Neural progenitor cell (in vitro differentiated cells): ENCODE measurements at regions not wholly inside any gene's neighbourhood (a gene's known extent, or its start where the extent isn't known, plus 50 kb on each side); places are given as distances from the start of the nearest gene placed in this dataset.

ENCODE experiments used
- DNase-seq: peaks from one replicate; pipeline ENCODE4 v3.0.0-alpha.2; 2016; ENCODE audit warnings: low spot score
- H2AFZ ChIP-seq: fragments of 200-600 bp; sonication (generic); replicated peaks from 2 replicates; pipeline ENCODE4 v1.6.1; 2016; ENCODE audit warnings: antibody characterized with exemption
- H3F3A ChIP-seq: fragments of 200-600 bp; sonication (generic); 2 replicates; pipeline ENCODE4 v1.6.1; 2016; ENCODE audit warnings: antibody characterized with exemption, low read depth
- H3K27ac ChIP-seq: fragments of 200-600 bp; sonication (generic); 2 replicates; pipeline ENCODE4 v1.5.1; 2016; ENCODE audit warnings: mild to moderate bottlenecking
- H3K27me3 ChIP-seq: fragments of 200-600 bp; sonication (generic); 2 replicates; pipeline ENCODE4 v1.6.1; 2016; ENCODE audit warnings: mild to moderate bottlenecking, moderate library complexity
- H3K36me3 ChIP-seq: fragments of 200-600 bp; sonication (generic); 2 replicates; pipeline ENCODE4 v1.5.1; 2016
- H3K4me1 ChIP-seq: fragments of 200-600 bp; sonication (generic); 2 replicates; pipeline ENCODE4 v1.6.1; 2016; ENCODE audit warnings: mixed run types
- H3K4me2 ChIP-seq: fragments of 200-600 bp; sonication (generic); 2 replicates; pipeline ENCODE4 v1.6.1; 2016
- H3K4me3 ChIP-seq: fragments of 200-600 bp; sonication (generic); 2 replicates; pipeline ENCODE4 v1.5.1; 2016
- H3K79me2 ChIP-seq: fragments of 200-600 bp; sonication (generic); 2 replicates; pipeline ENCODE4 v1.6.1; 2016; ENCODE audit warnings: low read depth
- H3K9ac ChIP-seq: fragments of 200-600 bp; sonication (generic); 2 replicates; pipeline ENCODE4 v1.6.1; 2016
- H3K9me3 ChIP-seq: fragments of 200-600 bp; sonication (generic); 2 replicates; pipeline ENCODE4 v1.5.1; 2016; ENCODE audit warnings: low read depth
- H4K20me1 ChIP-seq: fragments of 200-600 bp; sonication (generic); 2 replicates; pipeline ENCODE4 v1.6.1; 2016; ENCODE audit warnings: low read depth
- H3K27ac Mint-ChIP-seq: 3 replicates; pipeline ENCODE4 v1.8.0; 2021; ENCODE audit warnings: mixed read lengths
- H3K27me3 Mint-ChIP-seq: 2 replicates; pipeline ENCODE4 v1.8.0; 2022; ENCODE audit warnings: low read depth, mild to moderate bottlenecking, inconsistent platforms, moderate library complexity, mixed read lengths; ENCODE audit not compliant: insufficient read depth
- H3K36me3 Mint-ChIP-seq: 3 replicates; pipeline ENCODE4 v1.8.0; 2021; ENCODE audit warnings: mixed read lengths
- H3K4me1 Mint-ChIP-seq: 3 replicates; pipeline ENCODE4 v1.8.0; 2021; ENCODE audit warnings: mixed read lengths
- H3K4me3 Mint-ChIP-seq: 3 replicates; pipeline ENCODE4 v1.8.0; 2021; ENCODE audit warnings: mild to moderate bottlenecking, moderate library complexity, mixed read lengths
- H3K9me3 Mint-ChIP-seq: 3 replicates; pipeline ENCODE4 v1.8.0; 2020; ENCODE audit warnings: mixed read lengths
- EZH2 ChIP-seq: fragments of 200-600 bp; sonication (generic); IDR thresholded peaks from 2 replicates; pipeline ENCODE4 v1.6.1; 2017; ENCODE audit warnings: antibody characterized with exemption, mild to moderate bottlenecking, moderate library complexity
- EZH2phosphoT487 ChIP-seq: fragments of 200-600 bp; sonication (generic); IDR thresholded peaks from 2 replicates; pipeline ENCODE4 v1.6.1; 2017; ENCODE audit warnings: antibody characterized with exemption
- TF ChIP-seq, protein P1 (sequence below): fragments of 200-600 bp; sonication (generic); IDR thresholded peaks from 2 replicates; pipeline ENCODE4 v1.5.1; 2017; ENCODE audit warnings: antibody characterized with exemption, mild to moderate bottlenecking

DNA sequence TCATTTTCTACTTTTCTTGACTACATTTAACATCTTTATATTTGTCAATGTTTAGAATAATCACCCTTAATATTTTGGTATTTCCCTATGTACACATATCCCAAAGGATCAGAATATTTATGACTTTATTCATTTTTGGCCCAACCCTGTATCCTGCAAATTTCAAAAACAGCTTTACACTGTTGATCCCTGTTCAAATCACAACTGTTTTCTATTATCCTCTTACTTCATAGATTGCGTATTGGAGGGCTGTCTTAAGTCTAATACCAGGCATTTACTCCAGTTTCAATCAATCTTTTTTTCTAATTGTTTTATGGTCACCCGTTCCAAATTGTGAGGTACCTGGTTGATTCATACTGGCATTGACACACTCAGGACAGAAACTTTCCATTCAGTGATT, 107.9 kb downstream of the RPL22L1 start:
- H3K4me3 ChIP-seq, result no peak overlapping the region
- Mint-ChIP-seq H3K9me3 (no peaks in the 10 kb centered on the region), H3K27me3 (peaks cover 2% of the 10 kb centered on the region), H3K27ac (no peak overlapping the region), H3K36me3 (no peaks in the 10 kb centered on the region), H3K4me3 (no peak overlapping the region), H3K4me1 (peaks cover 5% of the 10 kb centered on the region)
- H3K9ac ChIP-seq, result no peak overlapping the region
- no peaks in the 10 kb centered on the region for H4K20me1 ChIP-seq
- H2AFZ ChIP-seq, result no peak overlapping the region
- no peaks in the 10 kb centered on the region for H3K36me3 ChIP-seq
- H3K9me3 ChIP-seq, result no peaks in the 10 kb centered on the region
- no peak overlapping the region for H3K27ac ChIP-seq
- H3K79me2 ChIP-seq, result no peaks in the 10 kb centered on the region
- DNase-seq, result no peak
- no peaks in the 10 kb centered on the region for H3F3A ChIP-seq
- H3K4me2 ChIP-seq, result no peak overlapping the region
- no peaks in the 10 kb centered on the region for H3K27me3 ChIP-seq
- TF ChIP-seq EZH2, result no peak
- TF ChIP-seq EZH2phosphoT487, result no peak
- TF ChIP-seq, protein P1, sequence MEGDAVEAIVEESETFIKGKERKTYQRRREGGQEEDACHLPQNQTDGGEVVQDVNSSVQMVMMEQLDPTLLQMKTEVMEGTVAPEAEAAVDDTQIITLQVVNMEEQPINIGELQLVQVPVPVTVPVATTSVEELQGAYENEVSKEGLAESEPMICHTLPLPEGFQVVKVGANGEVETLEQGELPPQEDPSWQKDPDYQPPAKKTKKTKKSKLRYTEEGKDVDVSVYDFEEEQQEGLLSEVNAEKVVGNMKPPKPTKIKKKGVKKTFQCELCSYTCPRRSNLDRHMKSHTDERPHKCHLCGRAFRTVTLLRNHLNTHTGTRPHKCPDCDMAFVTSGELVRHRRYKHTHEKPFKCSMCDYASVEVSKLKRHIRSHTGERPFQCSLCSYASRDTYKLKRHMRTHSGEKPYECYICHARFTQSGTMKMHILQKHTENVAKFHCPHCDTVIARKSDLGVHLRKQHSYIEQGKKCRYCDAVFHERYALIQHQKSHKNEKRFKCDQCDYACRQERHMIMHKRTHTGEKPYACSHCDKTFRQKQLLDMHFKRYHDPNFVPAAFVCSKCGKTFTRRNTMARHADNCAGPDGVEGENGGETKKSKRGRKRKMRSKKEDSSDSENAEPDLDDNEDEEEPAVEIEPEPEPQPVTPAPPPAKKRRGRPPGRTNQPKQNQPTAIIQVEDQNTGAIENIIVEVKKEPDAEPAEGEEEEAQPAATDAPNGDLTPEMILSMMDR, result no peak
- no peaks in the 10 kb centered on the region for H3K4me1 ChIP-seq

DNA sequence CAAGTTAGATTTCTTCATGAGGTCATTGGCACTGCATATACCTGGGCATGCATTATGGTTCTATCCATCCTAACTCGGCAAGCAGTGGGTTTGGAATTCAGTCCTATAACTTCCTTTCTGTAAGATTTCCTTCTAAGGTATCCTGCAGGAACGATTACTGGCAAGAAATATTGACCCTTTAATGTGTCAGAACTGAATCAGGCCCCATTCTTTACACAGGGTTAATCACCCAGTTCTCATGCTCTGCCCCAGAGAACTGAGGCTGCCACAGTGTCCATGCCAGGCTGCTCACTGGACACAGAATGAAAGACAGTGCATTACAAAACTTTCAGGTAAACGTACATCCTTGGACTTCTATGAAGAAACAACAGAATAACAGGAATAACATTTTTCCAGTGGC, 108.9 kb downstream of the RPL22L1 start:
- Histone ChIP-seq H2AFZ (no peak overlapping the region), H3K9ac (no peak overlapping the region), H3K27ac (no peak overlapping the region), H3F3A (no peaks in the 10 kb centered on the region), H4K20me1 (no peaks in the 10 kb centered on the region), H3K4me3 (no peak overlapping the region), H3K9me3 (no peaks in the 10 kb centered on the region), H3K27me3 (no peaks in the 10 kb centered on the region), H3K4me1 (no peaks in the 10 kb centered on the region), H3K4me2 (no peak overlapping the region), H3K36me3 (no peaks in the 10 kb centered on the region), H3K79me2 (no peaks in the 10 kb centered on the region)
- Mint-ChIP-seq H3K36me3 (no peaks in the 10 kb centered on the region), H3K4me3 (no peak overlapping the region), H3K27ac (no peak overlapping the region), H3K4me1 (peaks cover 5% of the 10 kb centered on the region), H3K27me3 (peaks cover 2% of the 10 kb centered on the region), H3K9me3 (no peaks in the 10 kb centered on the region)
- DNase-seq, result no peak
- no peak for TF ChIP-seq EZH2
- TF ChIP-seq EZH2phosphoT487, result no peak
- TF ChIP-seq, protein P1, result no peak

DNA sequence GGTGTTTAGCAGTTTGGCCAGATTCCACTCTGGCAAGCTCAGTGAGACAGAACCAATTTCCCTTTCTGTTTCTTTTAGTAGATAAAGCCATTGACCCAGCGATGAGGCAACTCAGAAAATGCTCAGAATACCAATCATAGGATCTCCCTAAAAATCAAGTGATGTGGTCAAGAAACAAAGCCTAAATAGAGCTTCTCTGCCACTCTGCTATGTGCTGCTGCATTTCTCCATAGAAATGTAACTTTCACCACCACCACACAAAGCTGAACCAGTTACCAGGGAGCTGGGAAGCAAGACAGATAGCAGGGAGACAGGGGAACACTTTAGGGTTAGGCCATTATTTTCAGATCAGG, 109.8 kb downstream of the RPL22L1 start:
- Histone ChIP-seq H3K4me3 (no peak overlapping the region), H2AFZ (peak overlapping the region; percentile 1), H3K4me1 (no peaks in the 10 kb centered on the region), H3K79me2 (no peaks in the 10 kb centered on the region), H3K9me3 (no peaks in the 10 kb centered on the region), H3K36me3 (no peaks in the 10 kb centered on the region), H4K20me1 (no peaks in the 10 kb centered on the region), H3K4me2 (no peak overlapping the region), H3K9ac (no peak overlapping the region), H3K27me3 (no peaks in the 10 kb centered on the region), H3F3A (no peaks in the 10 kb centered on the region), H3K27ac (no peak overlapping the region)
- Mint-ChIP-seq H3K9me3 (no peaks in the 10 kb centered on the region), H3K27ac (peak overlapping the region; percentile 26), H3K36me3 (no peaks in the 10 kb centered on the region), H3K27me3 (peaks cover 2% of the 10 kb centered on the region), H3K4me3 (no peak overlapping the region), H3K4me1 (peaks cover 5% of the 10 kb centered on the region)
- TF ChIP-seq, protein P1, result no peak
- TF ChIP-seq EZH2phosphoT487 (no peak), EZH2 (no peak)
- DNase-seq, result no peak
